HL-60 (cell line): ENCODE measurements at regions not wholly inside any gene's neighbourhood (a gene's known extent, or its start where the extent isn't known, plus 50 kb on each side); places are given as distances from the start of the nearest gene placed in this dataset.

Experiments used
- DNase-seq, 2 experiments: peaks; one replicate each; pipeline ENCODE4 v3.0.0-alpha.2; 2010 to 2020; ENCODE audit warnings: low read depth in 1 of 2, low spot score in 1 of 2
- H3K27ac ChIP-seq: fragments of 250-450 bp; sonication (Bioruptor Pico); replicated peaks from 2 replicates; pipeline ENCODE4 v1.5.1; 2020; ENCODE audit warnings: mild to moderate bottlenecking, moderate library complexity
- H3K27me3 ChIP-seq: fragments of 250-450 bp; sonication (Bioruptor Pico); 2 replicates; pipeline ENCODE4 v1.5.1; 2021; ENCODE audit warnings: mild to moderate bottlenecking, moderate library complexity; ENCODE audit not compliant: insufficient read depth, poor library complexity, severe bottlenecking
- H3K4me3 ChIP-seq: replicated peaks from 2 replicates; pipeline ENCODE4 v1.5.1; 2011; ENCODE audit warnings: mild to moderate bottlenecking, control low read depth, low read length; ENCODE audit not compliant: insufficient read depth
- GABPA ChIP-seq: IDR thresholded peaks from 2 replicates; pipeline ENCODE4 v1.6.1; 2012; ENCODE audit warnings: low read depth
- POLR2AphosphoS5 ChIP-seq: IDR thresholded peaks from 2 replicates; pipeline ENCODE4 v1.6.1; 2012; ENCODE audit warnings: low read depth
- SPI1 ChIP-seq: IDR thresholded peaks from 2 replicates; pipeline ENCODE4 v1.6.1; 2012; ENCODE audit warnings: low read depth, mild to moderate bottlenecking, borderline replicate concordance
- TF ChIP-seq, protein P1 (sequence below): IDR thresholded peaks from 2 replicates; pipeline ENCODE4 v1.6.1; 2012; ENCODE audit warnings: low read depth; ENCODE audit not compliant: insufficient replicate concordance
- TF ChIP-seq, protein P2 (sequence below): IDR thresholded peaks from one replicate; pipeline ENCODE4 v1.5.1; 2011; ENCODE audit warnings: low read length, control low read depth, inconsistent platforms; ENCODE audit not compliant: insufficient read depth

DNA sequence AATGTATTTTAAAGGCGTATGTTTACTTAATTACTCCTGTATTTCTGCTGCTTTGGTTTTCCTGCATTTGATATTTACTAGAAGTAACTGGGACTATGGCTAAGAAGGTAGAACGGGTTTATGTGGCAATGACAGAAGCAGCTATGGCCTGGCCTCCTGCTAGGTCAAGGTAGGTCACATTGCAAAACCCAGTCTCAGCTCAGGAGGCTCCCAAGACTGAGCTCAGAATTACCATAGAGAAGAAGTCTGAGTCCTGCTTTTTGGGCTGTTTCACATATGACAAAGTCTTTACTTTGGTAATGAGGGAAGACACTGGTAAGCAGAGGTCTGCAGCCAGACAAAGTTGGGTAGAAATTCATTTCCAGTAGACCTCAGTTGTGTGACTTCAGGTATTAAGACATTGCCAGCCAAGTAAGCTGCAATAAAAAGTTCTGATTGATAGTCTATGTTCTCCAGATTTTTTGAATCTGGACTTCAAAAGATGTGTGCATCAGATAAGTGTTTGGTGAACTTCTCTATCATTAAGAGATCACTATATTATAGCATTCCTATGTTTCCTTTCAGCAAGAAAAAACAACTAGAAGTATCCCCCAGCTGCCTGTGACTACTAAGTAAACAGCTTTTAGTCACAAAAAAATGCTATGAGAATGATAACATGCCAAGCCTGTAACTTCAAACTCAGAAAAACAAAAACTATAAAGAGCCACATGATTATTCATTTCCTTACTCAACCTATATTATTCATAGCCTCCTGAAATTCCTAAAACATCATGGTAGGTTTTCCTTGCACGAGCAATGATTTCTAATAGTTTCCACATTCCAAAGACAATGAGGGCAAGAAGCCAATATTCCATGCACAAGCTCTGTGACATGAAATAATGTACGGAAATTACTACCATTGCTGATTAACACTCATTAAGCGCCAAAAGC, 312.3 kb downstream of the HAO1 start:
- H3K27ac ChIP-seq, result no peak overlapping the region
- H3K27me3 ChIP-seq, result no peaks in the 10 kb centered on the region
- no peak overlapping the region for H3K4me3 ChIP-seq
- TF ChIP-seq, protein P1, sequence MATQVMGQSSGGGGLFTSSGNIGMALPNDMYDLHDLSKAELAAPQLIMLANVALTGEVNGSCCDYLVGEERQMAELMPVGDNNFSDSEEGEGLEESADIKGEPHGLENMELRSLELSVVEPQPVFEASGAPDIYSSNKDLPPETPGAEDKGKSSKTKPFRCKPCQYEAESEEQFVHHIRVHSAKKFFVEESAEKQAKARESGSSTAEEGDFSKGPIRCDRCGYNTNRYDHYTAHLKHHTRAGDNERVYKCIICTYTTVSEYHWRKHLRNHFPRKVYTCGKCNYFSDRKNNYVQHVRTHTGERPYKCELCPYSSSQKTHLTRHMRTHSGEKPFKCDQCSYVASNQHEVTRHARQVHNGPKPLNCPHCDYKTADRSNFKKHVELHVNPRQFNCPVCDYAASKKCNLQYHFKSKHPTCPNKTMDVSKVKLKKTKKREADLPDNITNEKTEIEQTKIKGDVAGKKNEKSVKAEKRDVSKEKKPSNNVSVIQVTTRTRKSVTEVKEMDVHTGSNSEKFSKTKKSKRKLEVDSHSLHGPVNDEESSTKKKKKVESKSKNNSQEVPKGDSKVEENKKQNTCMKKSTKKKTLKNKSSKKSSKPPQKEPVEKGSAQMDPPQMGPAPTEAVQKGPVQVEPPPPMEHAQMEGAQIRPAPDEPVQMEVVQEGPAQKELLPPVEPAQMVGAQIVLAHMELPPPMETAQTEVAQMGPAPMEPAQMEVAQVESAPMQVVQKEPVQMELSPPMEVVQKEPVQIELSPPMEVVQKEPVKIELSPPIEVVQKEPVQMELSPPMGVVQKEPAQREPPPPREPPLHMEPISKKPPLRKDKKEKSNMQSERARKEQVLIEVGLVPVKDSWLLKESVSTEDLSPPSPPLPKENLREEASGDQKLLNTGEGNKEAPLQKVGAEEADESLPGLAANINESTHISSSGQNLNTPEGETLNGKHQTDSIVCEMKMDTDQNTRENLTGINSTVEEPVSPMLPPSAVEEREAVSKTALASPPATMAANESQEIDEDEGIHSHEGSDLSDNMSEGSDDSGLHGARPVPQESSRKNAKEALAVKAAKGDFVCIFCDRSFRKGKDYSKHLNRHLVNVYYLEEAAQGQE, result no peak
- TF ChIP-seq, protein P2, sequence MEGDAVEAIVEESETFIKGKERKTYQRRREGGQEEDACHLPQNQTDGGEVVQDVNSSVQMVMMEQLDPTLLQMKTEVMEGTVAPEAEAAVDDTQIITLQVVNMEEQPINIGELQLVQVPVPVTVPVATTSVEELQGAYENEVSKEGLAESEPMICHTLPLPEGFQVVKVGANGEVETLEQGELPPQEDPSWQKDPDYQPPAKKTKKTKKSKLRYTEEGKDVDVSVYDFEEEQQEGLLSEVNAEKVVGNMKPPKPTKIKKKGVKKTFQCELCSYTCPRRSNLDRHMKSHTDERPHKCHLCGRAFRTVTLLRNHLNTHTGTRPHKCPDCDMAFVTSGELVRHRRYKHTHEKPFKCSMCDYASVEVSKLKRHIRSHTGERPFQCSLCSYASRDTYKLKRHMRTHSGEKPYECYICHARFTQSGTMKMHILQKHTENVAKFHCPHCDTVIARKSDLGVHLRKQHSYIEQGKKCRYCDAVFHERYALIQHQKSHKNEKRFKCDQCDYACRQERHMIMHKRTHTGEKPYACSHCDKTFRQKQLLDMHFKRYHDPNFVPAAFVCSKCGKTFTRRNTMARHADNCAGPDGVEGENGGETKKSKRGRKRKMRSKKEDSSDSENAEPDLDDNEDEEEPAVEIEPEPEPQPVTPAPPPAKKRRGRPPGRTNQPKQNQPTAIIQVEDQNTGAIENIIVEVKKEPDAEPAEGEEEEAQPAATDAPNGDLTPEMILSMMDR, result no peak
- TF ChIP-seq SPI1 (no peak), GABPA (no peak)
- no peak for DNase-seq

DNA sequence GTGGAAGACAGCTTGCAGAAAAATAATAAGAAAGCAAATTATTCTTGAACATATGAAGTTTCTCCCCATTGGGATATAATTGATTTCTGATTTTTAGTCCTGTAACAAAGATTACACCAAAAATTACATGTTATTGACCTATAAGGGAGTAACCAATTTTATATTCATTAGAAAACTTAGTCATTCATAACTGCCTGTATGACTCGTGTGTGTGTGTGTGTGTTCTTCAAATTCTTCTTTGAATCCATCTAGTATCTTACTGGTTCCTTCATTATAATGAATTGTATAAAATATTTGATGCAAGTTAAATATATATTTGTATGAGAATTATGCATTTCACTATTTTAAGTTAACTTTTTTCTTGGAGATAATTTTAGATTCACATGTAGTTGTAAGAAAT, 310.4 kb downstream of the HAO1 start:
- no peak for TF ChIP-seq SPI1
- no peak for TF ChIP-seq GABPA
- TF ChIP-seq, protein P1, result no peak
- no peak for TF ChIP-seq POLR2AphosphoS5
- TF ChIP-seq, protein P2, result no peak
- Histone ChIP-seq H3K27me3 (no peaks in the 10 kb centered on the region), H3K4me3 (no peak overlapping the region), H3K27ac (no peak overlapping the region)
- DNase-seq, result no peak

DNA sequence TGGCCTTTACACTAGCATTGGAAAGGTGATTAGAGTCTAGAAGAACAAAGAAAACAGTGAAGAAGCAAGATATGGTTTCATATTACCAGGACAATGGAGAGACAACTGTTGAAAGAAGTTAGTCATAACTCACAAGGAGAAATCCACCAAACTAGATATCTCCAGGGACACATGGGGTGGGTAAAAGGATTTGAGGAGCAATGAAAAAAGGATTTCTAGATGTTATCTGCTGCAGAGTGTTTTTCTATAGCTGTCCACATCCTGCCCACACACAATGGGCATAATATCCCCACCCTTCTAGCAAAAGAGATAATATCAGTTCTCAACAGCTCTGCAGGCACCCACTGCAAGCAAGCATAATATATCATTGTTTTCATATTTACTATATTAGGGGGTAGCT, 303.1 kb downstream of the HAO1 start:
- H3K4me3 ChIP-seq, result no peak overlapping the region
- H3K27ac ChIP-seq, result no peak overlapping the region
- TF ChIP-seq GABPA (no peak), SPI1 (no peak), POLR2AphosphoS5 (no peak)
- TF ChIP-seq, protein P1, result no peak
- TF ChIP-seq, protein P2, result no peak
- DNase-seq, result no peak
- no peaks in the 10 kb centered on the region for H3K27me3 ChIP-seq
